T-cell (primary cell): ENCODE measurements at regions not wholly inside any gene's neighbourhood (a gene's known extent, or its start where the extent isn't known, plus 50 kb on each side); places are given as distances from the start of the nearest gene placed in this dataset.

ENCODE experiments used
- ATAC-seq, 4 experiments: fragments of 200-7000 bp in 3 of 4; fragments of 150-1000 bp in 1 of 4; cut with Tn5 transposase; replicated peaks in 1 of 4; 1 replicate in 3 of 4; 2 replicates in 1 of 4; pipeline ENCODE4 v1.10.0; 2021; ENCODE audit warnings: moderate library complexity in 3 of 4, mild to moderate bottlenecking in 2 of 4, moderate number of reproducible peaks in 1 of 4
- CTCF ChIA-PET, 2 donors: fragments of 300-600 bp; sonication (Branson Sonifier 250); formaldehyde crosslinking; loops; one replicate each; lab custom pipeline; 2022; ENCODE audit warnings: antibody characterized with exemption in 2 of 2; lab: Charles Lee
- POLR2A ChIA-PET, 2 donors: fragments of 300-600 bp; sonication (Branson Sonifier 250); formaldehyde crosslinking; loops; one replicate each; lab custom pipeline; 2022; ENCODE audit warnings: antibody characterized with exemption in 2 of 2; lab: Charles Lee
- DNase-seq, 35 experiments: peaks; one replicate each; pipeline versions ENCODE4 v3.0.0 to v3.0.0-alpha.2; 2013 to 2023
- H3K27ac ChIP-seq: one replicate; pipeline ENCODE4 v1.5.1; 2013; ENCODE audit warnings: low read length
- H3K27me3 ChIP-seq, 2 experiments: replicated peaks in 1 of 2; 1 replicate in 1 of 2; 2 replicates in 1 of 2; pipeline versions ENCODE4 v1.6.1 to v1.7.0; 2013; ENCODE audit warnings: low read length in 1 of 2, mixed read lengths in 1 of 2; ENCODE audit not compliant: control insufficient read depth in 2 of 2, insufficient read depth in 2 of 2; ENCODE audit errors: extremely low read depth in 1 of 2
- H3K36me3 ChIP-seq, 2 donors: 1 replicate in 1 of 2; 2 replicates in 1 of 2; pipeline versions ENCODE4 v1.6.1 to v1.7.0; 2013; ENCODE audit warnings: low read length in 1 of 2; ENCODE audit not compliant: control insufficient read depth in 2 of 2, insufficient read depth in 1 of 2; ENCODE audit errors: extremely low read depth in 1 of 2
- H3K4me1 ChIP-seq, 2 experiments: 1 replicate in 1 of 2; 2 replicates in 1 of 2; pipeline versions ENCODE4 v1.6.1 to v1.7.0; 2013; ENCODE audit warnings: low read length in 2 of 2, mixed read lengths in 1 of 2; ENCODE audit not compliant: insufficient read depth in 2 of 2, control insufficient read depth in 1 of 2; ENCODE audit errors: extremely low read depth in 1 of 2
- H3K4me3 ChIP-seq, 2 donors: 1 replicate in 1 of 2; 2 replicates in 1 of 2; pipeline versions ENCODE4 v1.5.1 to v1.7.0; 2013; ENCODE audit warnings: mild to moderate bottlenecking in 2 of 2, low read length in 1 of 2, moderate library complexity in 1 of 2; ENCODE audit not compliant: control insufficient read depth in 1 of 2; ENCODE audit errors: extremely low read depth in 1 of 2
- H3K9me3 ChIP-seq: 2 replicates; pipeline ENCODE4 v1.7.0; 2013
- H3K27ac Mint-ChIP-seq, 2 donors: one replicate each; pipeline ENCODE4 v1.8.0; 2020 to 2021; ENCODE audit warnings: mild to moderate bottlenecking in 2 of 2, mixed read lengths in 2 of 2
- H3K27me3 Mint-ChIP-seq, 2 donors: one replicate each; pipeline ENCODE4 v1.8.0; 2021 to 2022; ENCODE audit warnings: mixed read lengths in 2 of 2
- H3K36me3 Mint-ChIP-seq: one replicate; pipeline ENCODE4 v1.8.0; 2021; ENCODE audit warnings: mixed read lengths
- H3K4me1 Mint-ChIP-seq, 3 donors: one replicate each; pipeline ENCODE4 v1.8.0; 2020 to 2022; ENCODE audit warnings: mixed read lengths in 3 of 3, mild to moderate bottlenecking in 1 of 3
- H3K4me3 Mint-ChIP-seq, 3 donors: one replicate each; pipeline ENCODE4 v1.8.0; 2020 to 2022; ENCODE audit warnings: mild to moderate bottlenecking in 3 of 3, mixed read lengths in 3 of 3, moderate library complexity in 3 of 3
- H3K9me3 Mint-ChIP-seq, 3 donors: one replicate each; pipeline ENCODE4 v1.8.0; 2020 to 2022; ENCODE audit warnings: mixed read lengths in 3 of 3
- WGBS: methylation state at CpG from one replicate; pipeline ENCODE4 v1.1.5; 2013; ENCODE audit warnings: missing lambda C conversion rate; ENCODE audit not compliant: insufficient coverage; 5-methylcytosine and 5-hydroxymethylcytosine counted together

GRCh38 chr20:56181583-56181982, 66.9 kb upstream of the MC3R start:
- no peaks in the 10 kb centered on the region for H3K36me3 ChIP-seq
- Mint-ChIP-seq H3K27me3 (peaks cover 3 to 8% of the 10 kb centered on the region in 2 donors), H3K36me3 (no peaks in the 10 kb centered on the region), H3K4me1 (no peaks in the 10 kb centered on the region), H3K4me3 (no peak overlapping the region), H3K9me3 (peaks cover 0 to 5% (median 0%) of the 10 kb centered on the region in 3 donors), H3K27ac (no peak overlapping the region)
- POLR2A ChIA-PET: no interaction called here
- ATAC-seq: no peak
- H3K4me3 ChIP-seq: no peak overlapping the region
- H3K9me3 ChIP-seq: no peaks in the 10 kb centered on the region
- peaks cover 0 to 3% of the 10 kb centered on the region in 2 experiments for H3K27me3 ChIP-seq
- H3K4me1 ChIP-seq: no peaks in the 10 kb centered on the region
- 80% methylated on average over 1 of the region's 1 CpG for WGBS
- DNase-seq: no peak
- CTCF ChIA-PET: no interaction called here
- no peak overlapping the region for H3K27ac ChIP-seq

GRCh38 chr20:56187534-56188165, 60.9 kb upstream of the MC3R start:
- Mint-ChIP-seq H3K36me3 (no peaks in the 10 kb centered on the region), H3K4me3 (no peak overlapping the region)

GRCh38 chr20:56194042-56194441, 54.5 kb upstream of the MC3R start:
- H3K9me3 Mint-ChIP-seq: peaks cover 0 to 4% (median 3%) of the 10 kb centered on the region in 3 donors
- Histone ChIP-seq H3K27me3 (no peaks in the 10 kb centered on the region), H3K36me3 (no peaks in the 10 kb centered on the region), H3K4me3 (no peak overlapping the region), H3K4me1 (no peaks in the 10 kb centered on the region), H3K27ac (no peak overlapping the region), H3K9me3 (peaks cover under 1% of the 10 kb centered on the region)
- DNase-seq (no peak), ATAC-seq (no peak)
- no peaks in the 10 kb centered on the region for H3K27me3 Mint-ChIP-seq
- no peaks in the 10 kb centered on the region for H3K4me1 Mint-ChIP-seq
- WGBS: 45% methylated on average over 5 of the region's 5 CpGs
- no peaks in the 10 kb centered on the region for H3K36me3 Mint-ChIP-seq
- H3K4me3 Mint-ChIP-seq: no peak overlapping the region
- ChIA-PET POLR2A (no interaction called here), CTCF (no interaction called here)
- H3K27ac Mint-ChIP-seq: no peak overlapping the region

More at GRCh38 chr20:56187534-56188165, 60.9 kb upstream of the MC3R start:
- Mint-ChIP-seq H3K27ac (no peak overlapping the region), H3K4me1 (no peaks in the 10 kb centered on the region), H3K27me3 (peaks cover 0 to 4% of the 10 kb centered on the region in 2 donors), H3K9me3 (peaks cover 0 to 5% (median 0%) of the 10 kb centered on the region in 3 donors)
- Histone ChIP-seq H3K4me3 (no peak overlapping the region), H3K36me3 (no peaks in the 10 kb centered on the region), H3K9me3 (no peaks in the 10 kb centered on the region), H3K4me1 (no peaks in the 10 kb centered on the region), H3K27ac (no peak overlapping the region), H3K27me3 (no peaks in the 10 kb centered on the region)
- ChIA-PET CTCF (no interaction called here), POLR2A (no interaction called here)
- DNase-seq (no peak), ATAC-seq (no peak)
- WGBS: 34% methylated on average over 5 of the region's 7 CpGs

GRCh38 chr20:56195946-56196345, 52.6 kb upstream of the MC3R start:
- peaks cover 8% of the 10 kb centered on the region for H3K9me3 ChIP-seq
- ATAC-seq (no peak), DNase-seq (no peak)
- Mint-ChIP-seq H3K27ac (no peak overlapping the region), H3K4me1 (no peaks in the 10 kb centered on the region), H3K36me3 (no peaks in the 10 kb centered on the region), H3K9me3 (peaks cover 14 to 22% (median 16%) of the 10 kb centered on the region in 3 donors), H3K27me3 (no peaks in the 10 kb centered on the region), H3K4me3 (no peak overlapping the region)
- CTCF ChIA-PET: no interaction called here
- no CpG with 5 or more reads among the region's 2 CpGs for WGBS
- H3K4me3 ChIP-seq: no peak overlapping the region
- H3K36me3 ChIP-seq: no peaks in the 10 kb centered on the region
- POLR2A ChIA-PET: no interaction called here
- H3K4me1 ChIP-seq: no peaks in the 10 kb centered on the region
- no peak overlapping the region for H3K27ac ChIP-seq
- no peaks in the 10 kb centered on the region for H3K27me3 ChIP-seq
